ENCODE measurements at regions not wholly inside any gene's neighbourhood (a gene's known extent, or its start where the extent isn't known, plus 50 kb on each side); places are given as distances from the start of the nearest gene placed in this dataset.

DNA sequence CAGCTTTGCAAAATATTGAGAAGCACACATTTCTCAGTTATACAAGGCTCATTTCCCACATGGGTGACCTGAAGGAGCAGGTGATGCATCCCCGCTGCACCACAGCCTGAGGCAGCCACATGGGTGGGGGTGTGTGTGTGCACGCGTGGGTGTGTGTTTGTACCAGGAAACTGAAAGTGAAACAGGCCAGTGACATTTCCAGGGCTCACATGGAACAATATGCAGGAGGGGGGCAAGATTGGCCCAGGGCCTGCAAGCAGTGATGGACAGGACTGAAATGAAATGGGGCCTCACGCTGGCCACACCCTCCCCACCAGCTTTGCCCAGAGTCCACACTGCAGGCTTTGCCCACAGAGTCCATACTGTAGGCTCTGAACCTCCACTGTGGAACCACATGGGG is 154.2 kb upstream of the PARP11 start (continued):
- TF ChIP-seq HCFC1 (IDR thresholded peaks at IDR 0.05; ENCODE audit: low read depth, low read length) = no peak
- TF ChIP-seq KMT2A (CRISPR knock-in tag; IDR thresholded peaks at IDR 0.05) = no peak
- no peak for TF ChIP-seq ATAD3A (CRISPR knock-in tag; IDR thresholded peaks at IDR 0.05)
- TF ChIP-seq NFE2L1 (CRISPR knock-in tag; IDR thresholded peaks at IDR 0.05; ENCODE audit: borderline replicate concordance) = no peak
- TF ChIP-seq, protein P1, sequence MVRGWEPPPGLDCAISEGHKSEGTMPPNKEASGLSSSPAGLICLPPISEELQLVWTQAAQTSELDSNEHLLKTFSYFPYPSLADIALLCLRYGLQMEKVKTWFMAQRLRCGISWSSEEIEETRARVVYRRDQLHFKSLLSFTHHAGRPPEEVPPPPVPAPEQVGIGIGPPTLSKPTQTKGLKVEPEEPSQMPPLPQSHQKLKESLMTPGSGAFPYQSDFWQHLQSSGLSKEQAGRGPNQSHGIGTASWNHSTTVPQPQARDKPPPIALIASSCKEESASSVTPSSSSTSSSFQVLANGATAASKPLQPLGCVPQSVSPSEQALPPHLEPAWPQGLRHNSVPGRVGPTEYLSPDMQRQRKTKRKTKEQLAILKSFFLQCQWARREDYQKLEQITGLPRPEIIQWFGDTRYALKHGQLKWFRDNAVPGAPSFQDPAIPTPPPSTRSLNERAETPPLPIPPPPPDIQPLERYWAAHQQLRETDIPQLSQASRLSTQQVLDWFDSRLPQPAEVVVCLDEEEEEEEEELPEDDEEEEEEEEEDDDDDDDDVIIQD (CRISPR knock-in tag; IDR thresholded peaks at IDR 0.05; ENCODE audit: low read depth) = no peak
- TF ChIP-seq, protein P2, sequence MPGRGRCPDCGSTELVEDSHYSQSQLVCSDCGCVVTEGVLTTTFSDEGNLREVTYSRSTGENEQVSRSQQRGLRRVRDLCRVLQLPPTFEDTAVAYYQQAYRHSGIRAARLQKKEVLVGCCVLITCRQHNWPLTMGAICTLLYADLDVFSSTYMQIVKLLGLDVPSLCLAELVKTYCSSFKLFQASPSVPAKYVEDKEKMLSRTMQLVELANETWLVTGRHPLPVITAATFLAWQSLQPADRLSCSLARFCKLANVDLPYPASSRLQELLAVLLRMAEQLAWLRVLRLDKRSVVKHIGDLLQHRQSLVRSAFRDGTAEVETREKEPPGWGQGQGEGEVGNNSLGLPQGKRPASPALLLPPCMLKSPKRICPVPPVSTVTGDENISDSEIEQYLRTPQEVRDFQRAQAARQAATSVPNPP (CRISPR knock-in tag; IDR thresholded peaks at IDR 0.05) = no peak
- TF ChIP-seq ZNF781 (CRISPR knock-in tag; IDR thresholded peaks at IDR 0.05; ENCODE audit: borderline replicate concordance, not compliant biosample characterization) = no peak
- no peak for TF ChIP-seq U2AF2 (IDR thresholded peaks at IDR 0.05; ENCODE audit: low read depth, low read length)
- TF ChIP-seq, protein P3, sequence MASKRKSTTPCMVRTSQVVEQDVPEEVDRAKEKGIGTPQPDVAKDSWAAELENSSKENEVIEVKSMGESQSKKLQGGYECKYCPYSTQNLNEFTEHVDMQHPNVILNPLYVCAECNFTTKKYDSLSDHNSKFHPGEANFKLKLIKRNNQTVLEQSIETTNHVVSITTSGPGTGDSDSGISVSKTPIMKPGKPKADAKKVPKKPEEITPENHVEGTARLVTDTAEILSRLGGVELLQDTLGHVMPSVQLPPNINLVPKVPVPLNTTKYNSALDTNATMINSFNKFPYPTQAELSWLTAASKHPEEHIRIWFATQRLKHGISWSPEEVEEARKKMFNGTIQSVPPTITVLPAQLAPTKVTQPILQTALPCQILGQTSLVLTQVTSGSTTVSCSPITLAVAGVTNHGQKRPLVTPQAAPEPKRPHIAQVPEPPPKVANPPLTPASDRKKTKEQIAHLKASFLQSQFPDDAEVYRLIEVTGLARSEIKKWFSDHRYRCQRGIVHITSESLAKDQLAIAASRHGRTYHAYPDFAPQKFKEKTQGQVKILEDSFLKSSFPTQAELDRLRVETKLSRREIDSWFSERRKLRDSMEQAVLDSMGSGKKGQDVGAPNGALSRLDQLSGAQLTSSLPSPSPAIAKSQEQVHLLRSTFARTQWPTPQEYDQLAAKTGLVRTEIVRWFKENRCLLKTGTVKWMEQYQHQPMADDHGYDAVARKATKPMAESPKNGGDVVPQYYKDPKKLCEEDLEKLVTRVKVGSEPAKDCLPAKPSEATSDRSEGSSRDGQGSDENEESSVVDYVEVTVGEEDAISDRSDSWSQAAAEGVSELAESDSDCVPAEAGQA (IDR thresholded peaks at IDR 0.05; ENCODE audit: low read depth) = no peak
- TF ChIP-seq, protein P3 (CRISPR knock-in tag; IDR thresholded peaks at IDR 0.05; ENCODE audit: borderline replicate concordance) = no peak
- no peak for TF ChIP-seq GABPB1 (CRISPR knock-in tag; IDR thresholded peaks at IDR 0.05)
- TF ChIP-seq ZNF674 (CRISPR knock-in tag; IDR thresholded peaks at IDR 0.05; ENCODE audit: low read depth) = no peak
- TF ChIP-seq SATB2 (CRISPR knock-in tag; IDR thresholded peaks at IDR 0.05) = no peak
- no peak for TF ChIP-seq ZNF850 (CRISPR knock-in tag; conservative IDR thresholded peaks at IDR 0.05)
- no peak for TF ChIP-seq ZNF546 (CRISPR knock-in tag; conservative IDR thresholded peaks at IDR 0.05)
- TF ChIP-seq, protein P4, sequence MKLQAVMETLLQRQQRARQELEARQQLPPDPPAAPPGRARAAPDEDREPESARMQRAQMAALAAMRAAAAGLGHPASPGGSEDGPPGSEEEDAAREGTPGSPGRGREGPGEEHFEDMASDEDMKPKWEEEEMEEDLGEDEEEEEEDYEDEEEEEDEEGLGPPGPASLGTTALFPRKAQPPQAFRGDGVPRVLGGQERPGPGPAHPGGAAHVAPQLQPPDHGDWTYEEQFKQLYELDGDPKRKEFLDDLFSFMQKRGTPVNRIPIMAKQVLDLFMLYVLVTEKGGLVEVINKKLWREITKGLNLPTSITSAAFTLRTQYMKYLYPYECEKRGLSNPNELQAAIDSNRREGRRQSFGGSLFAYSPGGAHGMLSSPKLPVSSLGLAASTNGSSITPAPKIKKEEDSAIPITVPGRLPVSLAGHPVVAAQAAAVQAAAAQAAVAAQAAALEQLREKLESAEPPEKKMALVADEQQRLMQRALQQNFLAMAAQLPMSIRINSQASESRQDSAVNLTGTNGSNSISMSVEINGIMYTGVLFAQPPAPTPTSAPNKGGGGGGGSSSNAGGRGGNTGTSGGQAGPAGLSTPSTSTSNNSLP (IDR thresholded peaks at IDR 0.05; ENCODE audit: low read depth, low read length) = no peak
- TF ChIP-seq, protein P5, sequence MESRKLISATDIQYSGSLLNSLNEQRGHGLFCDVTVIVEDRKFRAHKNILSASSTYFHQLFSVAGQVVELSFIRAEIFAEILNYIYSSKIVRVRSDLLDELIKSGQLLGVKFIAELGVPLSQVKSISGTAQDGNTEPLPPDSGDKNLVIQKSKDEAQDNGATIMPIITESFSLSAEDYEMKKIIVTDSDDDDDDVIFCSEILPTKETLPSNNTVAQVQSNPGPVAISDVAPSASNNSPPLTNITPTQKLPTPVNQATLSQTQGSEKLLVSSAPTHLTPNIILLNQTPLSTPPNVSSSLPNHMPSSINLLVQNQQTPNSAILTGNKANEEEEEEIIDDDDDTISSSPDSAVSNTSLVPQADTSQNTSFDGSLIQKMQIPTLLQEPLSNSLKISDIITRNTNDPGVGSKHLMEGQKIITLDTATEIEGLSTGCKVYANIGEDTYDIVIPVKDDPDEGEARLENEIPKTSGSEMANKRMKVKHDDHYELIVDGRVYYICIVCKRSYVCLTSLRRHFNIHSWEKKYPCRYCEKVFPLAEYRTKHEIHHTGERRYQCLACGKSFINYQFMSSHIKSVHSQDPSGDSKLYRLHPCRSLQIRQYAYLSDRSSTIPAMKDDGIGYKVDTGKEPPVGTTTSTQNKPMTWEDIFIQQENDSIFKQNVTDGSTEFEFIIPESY (CRISPR knock-in tag; IDR thresholded peaks at IDR 0.05) = no peak
